Hematopoietic multipotent progenitor cell (in vitro differentiated cells): ENCODE measurements at regions not wholly inside any gene's neighbourhood (a gene's known extent, or its start where the extent isn't known, plus 50 kb on each side); places are given as distances from the start of the nearest gene placed in this dataset.
"Not testable (repeated sequence)": the region's sequence is repeated elsewhere in the genome, so short reads cannot be mapped to it uniquely, and the experiment has no call there.

Source experiments
- DNase-seq, 3 donors: peaks; one replicate each; pipeline ENCODE4 v3.0.0-alpha.2; 2011 to 2015; ENCODE audit warnings: low read depth in 2 of 3, low spot score in 2 of 3

DNA sequence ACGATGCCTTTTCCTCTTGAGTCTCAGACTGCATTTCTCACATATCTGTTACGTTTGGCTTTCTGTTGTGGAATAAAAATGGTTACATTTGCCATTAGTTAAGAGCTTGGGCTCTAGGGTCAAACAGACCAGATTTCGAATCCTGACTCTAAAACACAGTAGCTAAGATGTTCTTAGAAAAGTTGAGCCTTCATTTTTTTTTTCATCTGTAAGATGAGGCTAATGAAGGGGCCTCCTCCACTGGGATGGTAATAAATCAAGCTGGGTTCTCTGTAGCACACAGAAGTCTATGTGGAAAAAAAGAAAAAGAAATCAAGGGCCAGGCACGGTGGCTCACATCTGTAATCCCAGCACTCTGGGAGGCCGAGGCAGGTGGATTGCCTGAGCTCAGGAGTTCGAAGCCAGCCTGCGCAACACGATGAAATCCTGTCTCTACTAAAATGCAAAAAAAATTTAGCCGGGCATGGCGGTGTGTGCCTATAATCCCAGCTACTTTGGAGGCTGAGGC is 49.9 kb upstream of the CAPRIN1 start:
- no peak for DNase-seq

DNA sequence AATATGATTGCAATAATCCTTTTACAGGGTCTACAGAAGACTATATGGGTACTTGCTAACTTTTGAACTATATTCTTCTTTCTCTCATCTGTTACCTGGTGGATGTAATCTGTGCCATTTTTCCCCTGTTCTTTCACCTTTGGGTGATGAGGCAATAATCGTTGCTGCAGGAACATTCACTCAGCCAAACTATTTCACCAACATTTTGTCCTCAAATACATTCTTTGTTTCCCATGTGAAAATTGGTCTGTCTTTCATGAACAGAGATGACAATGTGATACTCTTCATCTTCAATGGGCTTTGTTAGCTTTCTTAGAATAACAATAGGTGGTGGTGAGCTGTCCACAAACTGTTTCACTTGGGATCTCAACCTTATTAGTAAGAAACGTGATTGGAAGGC is 52.1 kb upstream of the CAPRIN1 start:
- no peak for DNase-seq

DNA sequence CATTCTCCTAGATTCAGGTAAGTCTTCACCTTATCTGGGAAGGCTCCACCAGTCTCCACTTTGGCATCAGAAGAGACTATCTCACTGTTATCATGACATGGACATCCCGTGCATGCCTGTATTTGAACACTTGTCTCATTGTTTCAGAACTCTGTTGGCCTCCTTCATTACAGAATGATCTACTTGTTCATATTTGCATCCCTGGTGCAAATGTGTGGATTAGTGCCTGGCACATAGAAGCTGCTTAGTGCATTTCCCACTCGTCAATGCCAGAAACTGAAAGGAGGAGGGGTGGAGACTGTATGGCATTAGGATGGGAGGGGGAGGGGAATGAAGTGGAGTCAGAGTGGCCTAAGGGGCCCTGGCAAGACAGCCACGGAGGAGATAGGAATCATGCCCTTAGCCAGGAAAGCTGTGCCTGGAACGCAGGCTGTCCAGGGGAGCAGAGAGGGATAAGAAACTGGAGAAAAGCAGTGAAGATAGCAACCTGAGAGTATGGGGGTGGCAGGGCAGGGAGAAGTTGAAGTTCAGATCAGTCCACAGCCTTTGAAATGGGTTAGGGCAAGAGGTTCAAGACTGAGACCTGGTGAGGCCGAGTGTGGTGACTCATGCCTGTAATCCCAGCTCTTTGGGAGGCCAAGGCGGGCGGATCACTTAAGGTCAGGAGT is 53.8 kb upstream of the CAPRIN1 start:
- DNase-seq: no peak

DNA sequence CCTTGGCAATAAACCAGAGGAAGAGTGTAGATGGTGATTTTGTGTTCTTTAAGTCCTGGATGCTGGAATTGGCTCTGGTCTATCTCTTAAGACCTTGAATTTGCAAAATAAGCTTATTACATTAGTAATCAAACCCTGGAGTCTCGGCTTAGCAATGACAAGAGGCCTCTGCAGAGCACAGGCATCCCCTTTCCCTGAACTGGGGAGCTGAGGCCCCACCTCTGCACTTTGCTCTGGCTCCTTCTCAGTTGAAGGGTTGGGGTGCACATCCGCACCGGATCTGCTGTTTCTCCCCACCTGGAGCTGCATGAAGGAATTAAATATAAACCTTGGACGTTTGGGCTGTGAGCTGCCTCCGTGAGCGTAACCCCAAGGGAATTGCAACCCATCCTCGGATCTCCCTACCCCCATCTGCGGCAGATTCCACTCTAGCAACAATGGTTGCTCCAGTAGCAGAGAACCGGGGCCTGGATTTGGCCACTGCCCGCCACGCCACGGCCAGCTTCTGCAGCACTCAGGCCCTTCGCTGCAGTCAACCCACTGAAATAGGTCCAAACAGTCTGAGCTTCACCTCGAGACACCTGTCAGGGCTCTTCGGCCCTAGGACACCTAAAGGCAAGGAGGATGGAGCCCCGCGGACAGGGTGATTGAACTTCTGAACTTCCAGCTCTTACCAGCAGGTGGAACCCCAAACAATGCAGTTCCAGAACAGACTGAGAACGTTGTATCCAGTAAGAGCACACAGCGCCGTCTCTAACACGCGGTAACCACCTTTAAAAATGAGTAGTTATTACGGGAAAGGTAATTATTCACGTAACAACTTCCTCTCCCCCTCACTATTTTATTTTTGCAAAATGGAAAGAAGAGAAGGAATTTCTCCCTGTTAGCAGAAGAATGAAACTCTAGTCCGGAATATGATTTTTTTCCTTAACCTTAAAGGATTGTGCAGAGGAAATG is 54.8 kb upstream of the CAPRIN1 start:
- peak; percentile 41 to 83 (median 69) for DNase-seq

DNA sequence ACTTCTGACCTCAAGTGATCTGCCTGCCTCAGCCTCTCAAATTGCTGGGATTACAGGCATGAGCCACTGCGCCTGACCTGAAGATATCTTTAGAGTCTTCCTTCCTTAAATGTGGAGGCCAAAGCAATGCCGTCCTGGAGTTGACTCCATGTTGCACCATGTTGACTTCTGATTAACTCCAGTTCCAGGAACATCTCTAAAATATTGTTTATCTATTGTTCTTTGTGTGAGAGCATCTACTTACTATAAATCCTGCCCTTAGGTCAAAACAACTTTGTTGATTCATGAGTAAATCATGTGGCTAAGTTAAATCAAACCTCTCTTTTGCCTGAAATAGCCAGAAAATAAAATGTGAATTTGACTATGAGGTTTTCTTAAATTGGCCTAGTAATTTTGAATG is 56.6 kb upstream of the CAPRIN1 start:
- no peak for DNase-seq

DNA sequence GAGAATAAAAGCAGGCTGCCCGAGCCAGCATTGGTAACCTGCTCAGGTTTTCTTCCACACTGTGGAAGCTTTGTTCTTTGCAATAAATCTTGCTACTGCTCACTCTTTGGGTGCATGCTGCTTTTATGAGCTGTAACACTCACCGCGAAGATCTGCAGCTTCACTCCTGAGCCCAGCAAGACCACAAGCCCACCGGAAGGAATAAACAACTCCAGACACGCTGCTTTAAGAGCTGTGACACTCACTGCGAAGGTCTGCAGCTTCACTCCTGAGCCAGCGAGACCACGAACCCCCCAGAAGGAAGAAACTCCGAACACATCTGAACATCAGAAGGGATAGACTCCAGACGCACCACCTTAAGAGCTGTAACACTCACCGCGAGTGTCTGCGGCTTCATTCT is 60.4 kb upstream of the CAPRIN1 start:
- DNase-seq: peak in 1 of 3 donors; percentile 50

DNA sequence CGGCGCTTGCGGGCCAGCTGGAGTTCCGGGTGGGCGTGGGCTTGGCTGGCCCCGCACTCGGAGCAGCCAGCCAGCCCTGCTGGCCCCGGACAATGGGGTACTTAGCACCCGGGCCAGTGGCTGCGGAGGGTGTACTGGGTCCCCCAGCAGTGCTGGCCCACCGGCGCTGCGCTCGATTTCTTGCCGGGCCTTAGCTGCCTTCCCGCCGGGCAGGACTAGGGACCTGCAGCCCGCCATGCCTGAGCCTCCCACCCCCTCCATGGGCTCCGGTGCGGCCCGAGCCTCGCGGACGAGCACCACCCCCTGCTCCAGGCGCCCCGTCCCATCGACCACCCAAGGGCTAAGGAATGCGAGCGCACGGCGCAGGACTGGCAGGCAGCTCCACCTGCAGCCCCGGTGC is 61.4 kb upstream of the CAPRIN1 start:
- DNase-seq: not testable (repeated sequence)

DNA sequence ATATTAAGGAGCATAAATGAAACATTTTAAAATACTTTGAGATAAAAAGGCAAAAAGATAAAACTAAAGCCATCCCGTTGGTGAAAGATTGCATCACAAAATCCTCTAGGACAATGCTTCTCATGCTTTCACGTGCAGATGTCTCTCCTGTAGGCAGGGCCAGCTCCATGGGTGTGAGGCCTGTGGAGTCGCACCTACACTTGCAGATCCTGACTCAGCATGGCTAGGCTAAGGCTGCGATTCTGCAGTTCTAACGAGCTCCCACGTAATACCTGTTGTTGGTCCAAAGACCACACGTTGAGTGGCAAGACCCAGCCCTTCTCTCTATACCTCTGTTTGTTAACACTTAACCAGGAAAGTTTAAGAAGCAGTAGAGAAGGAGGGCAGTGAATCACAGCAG is 62.1 kb upstream of the CAPRIN1 start:
- no peak for DNase-seq

DNA sequence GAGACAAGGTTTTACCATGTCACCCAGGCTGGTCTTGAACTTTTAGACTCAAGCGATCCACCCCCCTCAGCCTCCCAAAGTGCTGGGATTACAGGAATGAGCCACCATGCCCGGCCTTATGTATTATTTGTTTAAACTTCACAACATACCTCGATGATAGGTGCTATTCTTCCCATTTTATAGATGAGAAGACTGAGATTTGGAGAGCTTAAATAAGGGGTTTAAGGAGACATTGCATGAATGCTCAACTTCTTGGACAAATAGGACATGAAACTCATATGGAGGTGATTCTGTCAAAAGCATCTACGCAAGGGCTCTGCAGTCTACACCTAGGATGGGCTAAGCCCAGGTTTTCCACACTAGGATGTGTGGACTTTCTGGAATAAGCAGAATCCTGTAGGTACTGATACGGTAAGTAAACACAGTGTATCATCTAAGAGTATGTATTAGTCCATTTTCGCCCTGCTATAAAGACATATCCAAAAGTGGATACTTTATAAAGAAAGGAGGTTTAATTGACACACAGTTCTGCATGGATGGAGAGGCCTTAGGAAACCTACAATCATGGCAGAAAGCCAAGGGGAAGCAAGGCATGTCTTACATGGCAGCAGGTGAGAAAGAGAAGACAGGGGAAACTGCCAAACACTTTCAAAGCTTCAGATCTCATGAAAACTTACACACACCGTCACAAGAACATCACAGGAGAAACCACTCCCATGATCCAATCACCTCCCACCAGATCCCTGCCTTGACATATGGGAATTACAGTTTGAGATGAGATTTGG is 62.8 kb upstream of the CAPRIN1 start:
- no peak for DNase-seq

DNA sequence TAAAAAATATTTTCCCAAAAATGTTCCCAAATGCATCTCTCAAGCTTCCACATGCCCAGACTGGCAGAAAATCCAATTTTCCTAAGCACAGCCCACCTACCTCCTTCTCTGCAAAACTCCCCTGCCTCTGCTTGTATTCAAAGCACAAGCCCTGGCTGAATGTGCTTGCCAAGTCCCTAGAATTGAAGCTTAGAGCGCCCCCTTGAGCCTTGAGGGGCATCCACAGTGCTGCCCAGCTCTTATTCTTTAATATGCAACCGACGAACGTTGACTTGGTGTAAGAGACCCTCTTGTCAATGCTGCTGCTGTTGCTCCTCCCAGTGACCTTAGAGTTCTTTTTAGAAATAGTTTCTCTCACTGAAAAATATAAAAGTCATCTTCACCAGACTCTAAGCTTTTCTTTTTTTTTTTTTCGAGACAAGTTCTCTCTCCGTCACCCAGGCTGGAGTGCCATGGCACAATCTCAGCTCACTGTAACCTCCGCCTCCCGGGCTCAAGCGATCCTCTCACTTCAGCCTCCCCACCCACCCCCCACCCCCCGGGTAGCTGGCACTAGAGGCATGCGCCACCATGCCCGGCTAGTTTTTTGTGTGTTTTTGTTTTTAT is 63.5 kb upstream of the CAPRIN1 start:
- DNase-seq: peak; percentile 31 to 92 (median 83)

DNA sequence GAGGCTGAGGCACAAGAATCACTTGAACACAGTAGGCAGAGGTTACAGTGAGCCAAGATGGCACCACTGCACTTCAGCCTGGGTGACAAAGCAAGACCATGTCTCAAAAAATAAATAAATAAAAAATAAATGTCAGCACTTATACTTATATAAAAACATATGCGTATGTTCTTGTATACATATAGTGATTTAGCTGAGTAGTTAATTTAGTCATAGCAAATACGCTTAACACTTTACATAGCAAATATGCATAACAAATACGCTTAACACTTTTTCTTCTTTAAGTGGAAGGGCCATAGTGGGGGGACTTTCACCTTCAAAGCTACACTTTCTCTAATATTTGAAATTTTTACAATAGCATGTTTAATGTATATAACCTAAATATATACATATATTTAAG is 64.0 kb upstream of the CAPRIN1 start:
- DNase-seq: no peak

DNA sequence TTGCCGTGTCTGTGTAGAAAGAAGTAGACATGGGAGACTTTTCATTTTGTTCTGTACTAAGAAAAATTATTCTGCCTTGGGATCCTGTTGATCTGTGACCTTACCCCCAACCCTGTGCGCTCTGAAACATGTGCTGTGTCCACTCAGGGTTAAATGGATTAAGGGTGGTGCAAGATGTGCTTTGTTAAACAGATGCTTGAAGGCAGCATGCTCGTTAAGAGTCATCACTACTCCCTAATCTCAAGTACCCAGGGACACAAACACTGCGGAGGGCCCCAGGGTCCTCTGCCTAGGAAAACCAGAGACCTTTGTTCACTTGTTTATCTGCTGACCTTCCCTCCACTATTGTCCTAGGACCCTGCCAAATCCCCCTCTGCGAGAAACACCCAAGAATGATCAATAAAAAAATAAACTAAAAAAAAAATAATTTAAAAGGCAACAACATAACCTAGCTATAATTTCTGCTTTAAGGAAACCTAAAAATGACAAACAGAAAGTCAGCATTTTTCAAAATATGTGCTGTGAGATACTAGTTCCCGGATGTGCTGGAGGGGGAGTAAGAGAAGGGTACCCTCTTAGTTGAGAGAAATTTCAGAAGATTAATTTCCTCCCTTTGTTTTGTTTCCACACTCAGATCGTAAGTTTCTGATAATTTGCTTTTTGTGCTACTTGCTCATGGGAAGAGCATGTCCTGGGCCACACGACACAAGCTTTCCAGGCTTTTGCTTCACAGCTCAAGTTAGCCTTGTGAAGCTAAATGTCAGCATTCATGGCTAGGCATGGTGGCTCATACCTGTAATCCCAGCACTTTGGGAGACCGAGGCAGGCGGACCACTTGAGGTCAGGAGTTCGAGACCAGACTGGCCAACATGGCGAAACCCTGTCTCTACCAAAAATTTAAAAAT is 64.7 kb upstream of the CAPRIN1 start:
- not testable (repeated sequence) for DNase-seq

DNA sequence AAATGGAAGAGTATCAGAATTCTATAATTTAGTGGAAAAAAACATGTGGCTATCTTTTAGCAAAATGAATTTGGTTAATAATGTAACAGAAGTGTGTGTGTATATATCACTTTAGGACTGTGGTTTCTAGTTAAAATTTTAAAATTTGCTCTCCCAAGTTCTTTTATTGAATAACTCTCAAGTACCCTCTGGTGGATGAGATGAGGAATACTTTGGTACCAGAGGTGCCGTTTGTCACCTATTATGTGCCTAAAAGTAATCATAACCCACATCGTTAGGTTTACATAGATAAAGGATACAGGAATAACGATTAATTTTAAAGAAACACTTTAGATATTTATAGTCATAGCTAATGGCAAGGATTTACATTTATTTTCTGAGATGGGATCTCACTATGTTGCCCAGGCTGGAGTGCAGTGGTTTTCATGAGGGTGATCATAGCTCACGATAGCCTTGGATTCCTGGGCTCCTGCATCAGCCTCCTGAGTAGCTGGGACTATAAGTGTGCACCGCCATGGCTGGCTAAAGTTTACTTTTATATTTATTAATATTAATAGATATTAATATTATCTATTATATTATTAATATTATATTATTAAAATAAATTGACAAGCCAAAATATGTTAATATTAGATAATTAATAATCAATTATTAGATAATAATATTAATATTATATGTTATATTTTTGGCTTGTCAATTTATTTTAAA is 66.7 kb upstream of the CAPRIN1 start:
- DNase-seq: peak in 1 of 3 donors; percentile 49

DNA sequence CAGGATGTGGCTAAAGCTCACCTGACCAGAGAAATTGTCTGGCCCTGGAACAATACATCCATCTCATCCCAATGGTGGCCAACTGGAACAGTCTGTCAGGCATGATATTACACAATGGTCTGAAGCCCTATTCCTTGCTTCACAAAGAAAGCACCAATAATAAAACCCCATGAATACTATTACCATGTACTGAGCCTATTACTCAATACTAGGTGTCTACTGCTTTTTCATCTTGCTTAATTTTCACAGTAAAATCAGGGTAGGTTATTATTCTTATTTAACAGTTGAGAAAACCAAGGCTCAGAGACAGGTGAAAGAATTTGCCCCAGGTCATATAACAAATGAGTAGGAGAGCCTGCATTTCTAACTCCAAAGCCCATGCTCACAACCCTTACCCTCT is 68.9 kb upstream of the CAPRIN1 start:
- no peak for DNase-seq

DNA sequence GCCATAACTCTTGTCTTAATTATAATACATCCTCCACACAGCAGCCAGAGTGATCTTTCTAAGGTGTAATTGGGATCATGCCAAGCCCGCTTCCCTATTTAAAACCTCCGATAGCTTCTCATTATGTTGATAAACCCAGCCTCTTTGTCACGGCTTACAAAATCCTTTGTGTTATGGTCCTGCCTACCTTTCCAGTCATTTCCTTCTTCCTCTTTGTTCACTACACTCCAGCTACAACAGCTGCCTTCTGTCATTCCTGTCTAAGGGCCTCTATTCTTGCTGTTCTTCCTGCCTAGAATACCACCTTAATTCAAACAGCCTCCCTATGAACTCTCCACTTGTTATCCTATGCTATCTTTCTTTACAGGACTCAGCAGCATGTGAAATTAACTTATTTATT is 70.6 kb upstream of the CAPRIN1 start:
- peak in 1 of 3 donors; percentile 18 for DNase-seq

DNA sequence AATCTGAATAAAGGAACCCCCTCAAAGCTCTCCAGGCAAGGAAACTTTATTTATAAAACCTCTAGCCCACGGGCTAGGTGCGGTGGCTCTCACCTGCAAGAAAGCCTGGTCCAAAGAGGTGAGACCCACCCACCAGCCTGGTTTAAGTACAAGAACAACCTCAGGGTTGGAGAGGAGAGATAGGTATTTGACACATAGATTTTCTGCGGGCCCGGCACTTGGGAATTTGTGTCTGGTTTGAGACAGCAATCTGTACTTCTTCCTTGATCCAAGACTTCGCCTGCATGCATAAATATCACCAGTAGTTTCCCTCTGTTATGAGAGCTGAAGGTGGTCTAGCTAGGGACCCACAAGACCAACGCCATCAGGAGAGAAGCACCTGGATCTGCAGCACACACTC is 73.2 kb upstream of the CAPRIN1 start:
- DNase-seq: no peak

DNA sequence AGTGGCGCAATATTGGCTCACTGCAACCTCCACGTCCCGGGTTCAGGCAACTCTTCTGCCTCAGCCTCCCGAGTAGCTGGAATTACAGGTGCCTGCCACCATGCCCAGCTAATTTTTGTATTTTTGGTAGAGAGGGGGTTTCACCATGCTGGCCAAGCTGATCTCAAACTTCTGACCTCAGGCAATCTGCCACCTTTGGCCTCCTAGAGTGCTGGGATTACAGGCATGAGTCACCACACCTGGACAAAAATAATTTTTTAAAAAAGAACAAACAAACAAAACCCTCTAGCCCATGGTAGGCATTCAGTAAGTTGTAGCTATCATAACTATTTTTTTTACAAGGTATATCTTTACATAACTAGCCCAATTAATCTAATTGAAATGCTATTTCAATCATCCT is 73.9 kb upstream of the CAPRIN1 start:
- no peak for DNase-seq

DNA sequence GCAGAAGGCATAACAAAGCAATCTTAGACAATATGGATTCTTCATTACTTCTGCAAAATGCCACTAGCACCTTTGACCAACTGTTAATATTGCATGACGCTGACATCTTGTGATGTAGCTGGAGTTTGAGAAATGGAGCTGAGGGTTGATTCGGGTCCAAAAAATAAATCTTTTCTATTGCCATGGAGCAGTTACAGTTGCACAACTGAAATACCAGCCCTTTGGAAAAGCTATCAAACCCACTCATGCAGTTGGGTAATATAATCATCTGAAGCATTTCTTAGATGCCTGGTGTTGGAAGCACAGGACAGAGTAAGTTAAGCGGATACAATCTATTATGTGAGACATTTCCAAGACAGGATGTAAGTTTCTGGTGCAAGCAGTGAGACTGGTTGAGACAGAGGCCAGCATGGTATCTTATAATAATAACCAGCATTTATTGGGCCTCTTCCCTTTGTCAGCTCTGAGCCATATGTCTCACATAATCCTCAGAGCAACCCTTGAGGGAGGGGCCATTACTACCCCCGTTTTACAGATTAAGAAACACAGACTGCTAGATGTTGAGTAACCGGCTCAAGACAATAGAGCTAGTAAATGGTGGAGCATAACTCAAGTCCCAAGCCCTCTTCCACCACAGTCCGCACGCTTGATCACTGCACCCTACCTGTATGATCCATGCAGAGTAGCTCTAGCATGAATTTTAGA is 74.9 kb upstream of the CAPRIN1 start:
- DNase-seq: no peak
